Caco-2 (cell line): ENCODE measurements at regions not wholly inside any gene's neighbourhood (a gene's known extent, or its start where the extent isn't known, plus 50 kb on each side); places are given as distances from the start of the nearest gene placed in this dataset.

Experiments used
- BruUV-seq: library from RNA; stranded (reverse); fragments of 400-500 nt; replicated peaks from 2 replicates; lab custom pipeline; 2021; lab: Mats Ljungman, UMichigan
- CTCF ChIA-PET: fragments of 300-600 bp; sonication (Branson Sonifier 250); formaldehyde crosslinking; loops from one replicate; lab custom pipeline; 2022; ENCODE audit warnings: antibody characterized with exemption; lab: Charles Lee
- POLR2A ChIA-PET: fragments of 300-600 bp; sonication (Branson Sonifier 250); formaldehyde crosslinking; loops from one replicate; lab custom pipeline; 2022; ENCODE audit warnings: antibody characterized with exemption; lab: Charles Lee
- DNase-seq, 2 experiments: peaks; one replicate each; pipeline versions ENCODE4 v3.0.0 to v3.0.0-alpha.2; 2020 to 2022
- H3K27me3 ChIP-seq: replicated peaks from 2 replicates; pipeline ENCODE4 v1.6.0; 2011; ENCODE audit warnings: low read length; ENCODE audit not compliant: control insufficient read depth, insufficient read depth
- H3K36me3 ChIP-seq: 2 replicates; pipeline ENCODE4 v1.5.1; 2011; ENCODE audit warnings: low read length; ENCODE audit not compliant: control insufficient read depth, insufficient read depth
- H3K4me1 ChIP-seq: fragments of 250-450 bp; sonication (Bioruptor Pico); 2 replicates; pipeline ENCODE4 v1.5.1; 2020; ENCODE audit warnings: mild to moderate bottlenecking
- H3K4me3 ChIP-seq: 2 replicates; pipeline ENCODE4 v1.5.1; 2011; ENCODE audit warnings: low read depth, mild to moderate bottlenecking, control low read depth, low read length
- H3K9me3 ChIP-seq: fragments of 250-450 bp; sonication (Bioruptor Pico); 2 replicates; pipeline ENCODE4 v1.5.1; 2020; ENCODE audit warnings: mild to moderate bottlenecking, moderate library complexity
- H3K27ac Mint-ChIP-seq: one replicate; pipeline ENCODE4 v1.8.0; 2022; ENCODE audit warnings: mixed read lengths; ENCODE audit not compliant: unreplicated experiment
- H3K27me3 Mint-ChIP-seq: one replicate; pipeline ENCODE4 v1.8.0; 2022; ENCODE audit warnings: mixed read lengths; ENCODE audit not compliant: insufficient read depth, unreplicated experiment
- H3K36me3 Mint-ChIP-seq: one replicate; pipeline ENCODE4 v1.8.0; 2022; ENCODE audit warnings: mild to moderate bottlenecking, mixed read lengths; ENCODE audit not compliant: insufficient read depth, unreplicated experiment
- H3K4me1 Mint-ChIP-seq: one replicate; pipeline ENCODE4 v1.8.0; 2022; ENCODE audit warnings: low read depth, mixed read lengths; ENCODE audit not compliant: unreplicated experiment
- H3K4me3 Mint-ChIP-seq: one replicate; pipeline ENCODE4 v1.8.0; 2022; ENCODE audit warnings: mild to moderate bottlenecking, moderate library complexity, mixed read lengths; ENCODE audit not compliant: unreplicated experiment
- H3K9me3 Mint-ChIP-seq: one replicate; pipeline ENCODE4 v1.8.0; 2022; ENCODE audit warnings: mixed read lengths; ENCODE audit not compliant: unreplicated experiment
- intact Hi-C: fragments of 100-400 bp; cut with micrococcal nuclease; formaldehyde crosslinking; loops from one replicate; pipeline ENCODE4 v1.10.0; 2022; ENCODE audit not compliant: unreplicated experiment
- TF ChIP-seq, protein P1 (sequence below), 2 experiments: fragments of 200-600 bp in 1 of 2; IDR thresholded peaks; 1 replicate in 1 of 2; 2 replicates in 1 of 2; pipeline versions ENCODE4 v1.5.1 to v1.8.0; 2011 to 2022; ENCODE audit warnings: antibody characterized with exemption in 1 of 2, control low read depth in 1 of 2, inconsistent platforms in 1 of 2, low read depth in 1 of 2, low read length in 1 of 2, mild to moderate bottlenecking in 1 of 2, moderate library complexity in 1 of 2; ENCODE audit not compliant: insufficient read depth in 1 of 2, severe bottlenecking in 1 of 2, unreplicated experiment in 1 of 2

- peaks cover 39% of the 10 kb centered on the region for H3K9me3 Mint-ChIP-seq
- ChIA-PET POLR2A (no interaction called here), CTCF (no interaction called here)
- Histone ChIP-seq H3K4me3 (no peak overlapping the region), H3K36me3 (no peaks in the 10 kb centered on the region), H3K27me3 (no peaks in the 10 kb centered on the region), H3K9me3 (peaks cover 21% of the 10 kb centered on the region), H3K4me1 (peaks cover 8% of the 10 kb centered on the region; the same call in 1 of the 2 replicates)
- TF ChIP-seq, protein P1, sequence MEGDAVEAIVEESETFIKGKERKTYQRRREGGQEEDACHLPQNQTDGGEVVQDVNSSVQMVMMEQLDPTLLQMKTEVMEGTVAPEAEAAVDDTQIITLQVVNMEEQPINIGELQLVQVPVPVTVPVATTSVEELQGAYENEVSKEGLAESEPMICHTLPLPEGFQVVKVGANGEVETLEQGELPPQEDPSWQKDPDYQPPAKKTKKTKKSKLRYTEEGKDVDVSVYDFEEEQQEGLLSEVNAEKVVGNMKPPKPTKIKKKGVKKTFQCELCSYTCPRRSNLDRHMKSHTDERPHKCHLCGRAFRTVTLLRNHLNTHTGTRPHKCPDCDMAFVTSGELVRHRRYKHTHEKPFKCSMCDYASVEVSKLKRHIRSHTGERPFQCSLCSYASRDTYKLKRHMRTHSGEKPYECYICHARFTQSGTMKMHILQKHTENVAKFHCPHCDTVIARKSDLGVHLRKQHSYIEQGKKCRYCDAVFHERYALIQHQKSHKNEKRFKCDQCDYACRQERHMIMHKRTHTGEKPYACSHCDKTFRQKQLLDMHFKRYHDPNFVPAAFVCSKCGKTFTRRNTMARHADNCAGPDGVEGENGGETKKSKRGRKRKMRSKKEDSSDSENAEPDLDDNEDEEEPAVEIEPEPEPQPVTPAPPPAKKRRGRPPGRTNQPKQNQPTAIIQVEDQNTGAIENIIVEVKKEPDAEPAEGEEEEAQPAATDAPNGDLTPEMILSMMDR (IDR thresholded peaks at IDR 0.05; ENCODE audit: insufficient read depth in 1 of 2, low read depth in 1 of 2, low read length in 1 of 2, severe bottlenecking in 1 of 2, unreplicated experiment in 1 of 2), result no peak
- no TSS peak for BruUV-seq
- no peaks in the 10 kb centered on the region for H3K27me3 Mint-ChIP-seq
- peaks cover 2% of the 10 kb centered on the region for H3K4me1 Mint-ChIP-seq
- peaks cover 6% of the 10 kb centered on the region for H3K36me3 Mint-ChIP-seq
- no peak overlapping the region for H3K27ac Mint-ChIP-seq
- no peak for DNase-seq
- no peak overlapping the region for H3K4me3 Mint-ChIP-seq
- intact Hi-C loops, result no loop called here
Observed at GRCh38 chr12:14252697-14253096, 112.8 kb upstream of the ATF7IP start.

- Mint-ChIP-seq H3K27ac (no peak overlapping the region), H3K9me3 (peaks cover 47% of the 10 kb centered on the region), H3K36me3 (peaks cover 11% of the 10 kb centered on the region), H3K27me3 (no peaks in the 10 kb centered on the region), H3K4me1 (peaks cover 10% of the 10 kb centered on the region), H3K4me3 (no peak overlapping the region)
- H3K4me1 ChIP-seq, result peaks cover 16% of the 10 kb centered on the region
- H3K27me3 ChIP-seq, result no peaks in the 10 kb centered on the region
- TF ChIP-seq, protein P1 (IDR thresholded peaks at IDR 0.05; ENCODE audit: insufficient read depth in 1 of 2, low read depth in 1 of 2, low read length in 1 of 2, severe bottlenecking in 1 of 2, unreplicated experiment in 1 of 2), result no peak
- no peak for DNase-seq
- H3K4me3 ChIP-seq, result no peak overlapping the region
- peaks cover 29% of the 10 kb centered on the region for H3K9me3 ChIP-seq
- ChIA-PET POLR2A (no interaction called here), CTCF (no interaction called here)
- intact Hi-C loops, result no loop called here
- no peaks in the 10 kb centered on the region for H3K36me3 ChIP-seq
- BruUV-seq, result no TSS peak
Observed at GRCh38 chr12:14253496-14253895, 112.0 kb upstream of the ATF7IP start.

- H3K4me1 ChIP-seq, result peaks cover 19% of the 10 kb centered on the region
- POLR2A ChIA-PET, result no interaction called here
- no peak overlapping the region for H3K4me3 ChIP-seq
- no peaks in the 10 kb centered on the region for H3K27me3 Mint-ChIP-seq
- H3K9me3 Mint-ChIP-seq, result peaks cover 56% of the 10 kb centered on the region
- TF ChIP-seq, protein P1 (IDR thresholded peaks at IDR 0.05; ENCODE audit: insufficient read depth in 1 of 2, low read depth in 1 of 2, low read length in 1 of 2, severe bottlenecking in 1 of 2, unreplicated experiment in 1 of 2), result no peak
- H3K9me3 ChIP-seq, result peaks cover 33% of the 10 kb centered on the region
- DNase-seq, result no peak
- H3K36me3 Mint-ChIP-seq, result peaks cover 11% of the 10 kb centered on the region
- H3K4me1 Mint-ChIP-seq, result peaks cover 12% of the 10 kb centered on the region
- BruUV-seq, result no TSS peak
- H3K27me3 ChIP-seq, result no peaks in the 10 kb centered on the region
- intact Hi-C loops, result loop anchor here (5.0 kb wide), 1 partner anchor 113 kb away; the partner anchor contains the start of gene ATF7IP
- no peak overlapping the region for H3K27ac Mint-ChIP-seq
- H3K4me3 Mint-ChIP-seq, result no peak overlapping the region
- CTCF ChIA-PET, result no interaction called here
- no peaks in the 10 kb centered on the region for H3K36me3 ChIP-seq
Observed at GRCh38 chr12:14254781-14255180, 110.7 kb upstream of the ATF7IP start.
